ENCODE measurements at regions not wholly inside any gene's neighbourhood (a gene's known extent, or its start where the extent isn't known, plus 50 kb on each side); places are given as distances from the start of the nearest gene placed in this dataset.

GRCh38 chr2:118669654-118670053 lies 177.8 kb downstream of the EN1 start:
- TF ChIP-seq, protein P1, sequence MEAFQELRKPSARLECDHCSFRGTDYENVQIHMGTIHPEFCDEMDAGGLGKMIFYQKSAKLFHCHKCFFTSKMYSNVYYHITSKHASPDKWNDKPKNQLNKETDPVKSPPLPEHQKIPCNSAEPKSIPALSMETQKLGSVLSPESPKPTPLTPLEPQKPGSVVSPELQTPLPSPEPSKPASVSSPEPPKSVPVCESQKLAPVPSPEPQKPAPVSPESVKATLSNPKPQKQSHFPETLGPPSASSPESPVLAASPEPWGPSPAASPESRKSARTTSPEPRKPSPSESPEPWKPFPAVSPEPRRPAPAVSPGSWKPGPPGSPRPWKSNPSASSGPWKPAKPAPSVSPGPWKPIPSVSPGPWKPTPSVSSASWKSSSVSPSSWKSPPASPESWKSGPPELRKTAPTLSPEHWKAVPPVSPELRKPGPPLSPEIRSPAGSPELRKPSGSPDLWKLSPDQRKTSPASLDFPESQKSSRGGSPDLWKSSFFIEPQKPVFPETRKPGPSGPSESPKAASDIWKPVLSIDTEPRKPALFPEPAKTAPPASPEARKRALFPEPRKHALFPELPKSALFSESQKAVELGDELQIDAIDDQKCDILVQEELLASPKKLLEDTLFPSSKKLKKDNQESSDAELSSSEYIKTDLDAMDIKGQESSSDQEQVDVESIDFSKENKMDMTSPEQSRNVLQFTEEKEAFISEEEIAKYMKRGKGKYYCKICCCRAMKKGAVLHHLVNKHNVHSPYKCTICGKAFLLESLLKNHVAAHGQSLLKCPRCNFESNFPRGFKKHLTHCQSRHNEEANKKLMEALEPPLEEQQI (IDR thresholded peaks at IDR 0.05): no peak
- no peak for TF ChIP-seq MYBL2 (IDR thresholded peaks at IDR 0.05; ENCODE audit: low read depth)
- no peak for TF ChIP-seq MYBL2 (CRISPR knock-in tag; IDR thresholded peaks at IDR 0.05; ENCODE audit: borderline replicate concordance)
- no peak for TF ChIP-seq CREB5 (CRISPR knock-in tag; IDR thresholded peaks at IDR 0.05)
- TF ChIP-seq, protein P2, sequence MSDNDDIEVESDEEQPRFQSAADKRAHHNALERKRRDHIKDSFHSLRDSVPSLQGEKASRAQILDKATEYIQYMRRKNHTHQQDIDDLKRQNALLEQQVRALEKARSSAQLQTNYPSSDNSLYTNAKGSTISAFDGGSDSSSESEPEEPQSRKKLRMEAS (CRISPR knock-in tag; IDR thresholded peaks at IDR 0.05): no peak
- TF ChIP-seq HDAC2 (IDR thresholded peaks at IDR 0.05): no peak
- no peak for TF ChIP-seq SMARCA4 (IDR thresholded peaks at IDR 0.05)
- no peak for TF ChIP-seq MLLT1 (IDR thresholded peaks at IDR 0.05)
- no peak for TF ChIP-seq NBN (IDR thresholded peaks at IDR 0.05; ENCODE audit: low read depth)
- no peak for TF ChIP-seq POLR2AphosphoS5 (IDR thresholded peaks at IDR 0.05; ENCODE audit: control insufficient read depth, insufficient read depth, low read depth, low read length)
- no peak for TF ChIP-seq POLR3A (IDR thresholded peaks at IDR 0.05; ENCODE audit: borderline replicate concordance, extremely low read depth, insufficient read depth, insufficient read length)

All from K562 (cell line).